ENCODE measurements at regions not wholly inside any gene's neighbourhood (a gene's known extent, or its start where the extent isn't known, plus 50 kb on each side); places are given as distances from the start of the nearest gene placed in this dataset.

DNA sequence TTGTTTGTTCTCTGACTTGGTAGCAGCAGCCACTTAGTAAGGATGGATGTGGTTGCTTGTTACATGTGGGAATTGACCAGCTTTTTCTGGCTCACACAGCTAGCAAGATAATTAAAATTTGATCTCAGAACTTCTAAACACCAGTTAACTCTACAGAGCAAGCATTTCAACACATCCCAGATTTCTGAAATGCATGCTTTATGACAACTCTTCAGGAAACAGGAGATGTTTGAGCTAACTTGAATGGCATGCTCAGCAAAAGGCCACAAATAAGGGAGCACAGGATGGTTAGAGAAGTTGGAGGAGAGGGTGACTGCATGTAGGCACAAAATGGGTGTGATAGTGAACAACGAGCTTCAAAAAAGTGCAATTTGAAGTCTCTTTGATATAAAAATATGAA is 167.1 kb upstream of the SPRY2 start:
- 75 to 90% methylated on average over 1 of the region's 1 CpG for WGBS, 2 donors
- Histone ChIP-seq H3K36me3 (no peaks in the 10 kb centered on the region), H3K4me1 (no peaks in the 10 kb centered on the region), H3K4me3 (no peak overlapping the region), H3K27me3 (no peaks in the 10 kb centered on the region), H3K27ac (no peak overlapping the region), H3K9me3 (no peaks in the 10 kb centered on the region)
- DNase-seq (no peak), ATAC-seq (no peak), FAIRE-seq (no peak)
- no peak for TF ChIP-seq CTCF (IDR thresholded peaks at IDR 0.05)
- intact Hi-C loops (cut with DNase I): no loop called here

DNA sequence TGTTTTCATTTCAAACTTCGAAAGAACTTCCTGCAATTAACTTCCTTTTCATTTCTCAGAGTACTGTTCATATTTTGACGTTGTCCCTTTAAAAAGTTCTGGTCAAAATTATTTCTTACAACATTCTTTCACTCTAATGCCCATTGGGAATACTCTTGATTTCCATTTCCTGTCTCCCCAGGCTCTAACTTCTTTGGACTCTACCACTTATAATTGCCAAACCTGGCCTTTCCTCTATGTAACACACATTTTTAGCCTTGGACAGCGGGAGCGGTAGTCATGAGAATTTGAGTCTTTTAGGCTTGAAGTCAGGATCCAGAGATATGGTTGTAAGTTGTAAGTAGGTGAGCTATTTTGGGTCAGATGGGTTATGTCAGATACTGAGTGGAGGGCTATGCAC is 163.5 kb upstream of the SPRY2 start:
- H3K27ac ChIP-seq: no peak overlapping the region
- FAIRE-seq: no peak
- H3K27me3 ChIP-seq: no peaks in the 10 kb centered on the region
- ATAC-seq: no peak
- 67 to 70% methylated on average over 4 of the region's 4 CpGs for whole genome bisulfite sequencing, 2 donors
- no peak for DNase-seq
- no peaks in the 10 kb centered on the region for H3K9me3 ChIP-seq
- intact Hi-C loops (cut with DNase I): no loop called here
- H3K4me3 ChIP-seq: no peak overlapping the region
- H3K4me1 ChIP-seq: no peaks in the 10 kb centered on the region
- no peaks in the 10 kb centered on the region for H3K36me3 ChIP-seq
- no peak for TF ChIP-seq CTCF (IDR thresholded peaks at IDR 0.05)

DNA sequence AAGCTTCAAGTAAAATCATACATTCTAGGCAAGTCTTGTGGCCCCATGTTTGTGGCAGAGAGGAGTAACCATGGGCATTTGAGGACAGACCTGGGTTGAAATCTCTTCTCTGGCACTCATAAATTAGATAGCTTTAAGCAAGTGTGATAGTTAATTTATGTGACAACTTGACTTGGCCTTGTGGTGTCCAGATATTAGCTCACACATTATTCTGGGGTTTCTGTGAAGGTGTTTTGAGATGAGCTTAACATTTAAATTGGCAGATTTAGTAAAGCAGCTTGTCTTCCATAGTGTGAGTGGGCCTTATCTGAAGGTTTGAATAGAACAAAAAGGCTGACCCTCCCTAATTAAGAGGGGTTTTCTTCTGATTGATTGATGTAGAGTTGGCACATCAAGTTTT is 161.4 kb upstream of the SPRY2 start:
- no peaks in the 10 kb centered on the region for H3K27me3 ChIP-seq
- FAIRE-seq (no peak), ATAC-seq (no peak), DNase-seq (no peak)
- peaks cover 0 to 1% (median 0%) of the 10 kb centered on the region in 3 donors for H3K4me1 ChIP-seq
- no peaks in the 10 kb centered on the region for H3K9me3 ChIP-seq
- TF ChIP-seq CTCF (IDR thresholded peaks at IDR 0.05): no peak
- no peaks in the 10 kb centered on the region for H3K36me3 ChIP-seq
- no peak overlapping the region for H3K27ac ChIP-seq
- no peak overlapping the region for H3K4me3 ChIP-seq
- intact Hi-C loops (cut with DNase I): no loop called here

GRCh38 chr13:80501556-80501955 is 160.6 kb upstream of the SPRY2 start:
- Histone ChIP-seq H3K4me3 (no peak overlapping the region), H3K9me3 (no peaks in the 10 kb centered on the region), H3K27ac (no peak overlapping the region), H3K36me3 (no peaks in the 10 kb centered on the region), H3K4me1 (peaks cover 0 to 3% (median 0%) of the 10 kb centered on the region in 3 donors), H3K27me3 (no peaks in the 10 kb centered on the region)
- no peak for FAIRE-seq
- DNase-seq: no peak
- no peak for ATAC-seq
- intact Hi-C loops (cut with DNase I): no loop called here
- TF ChIP-seq CTCF (IDR thresholded peaks at IDR 0.05): no peak
- whole genome bisulfite sequencing, 2 donors: 88 to 97% methylated on average over 3 of the region's 3 CpGs

DNA sequence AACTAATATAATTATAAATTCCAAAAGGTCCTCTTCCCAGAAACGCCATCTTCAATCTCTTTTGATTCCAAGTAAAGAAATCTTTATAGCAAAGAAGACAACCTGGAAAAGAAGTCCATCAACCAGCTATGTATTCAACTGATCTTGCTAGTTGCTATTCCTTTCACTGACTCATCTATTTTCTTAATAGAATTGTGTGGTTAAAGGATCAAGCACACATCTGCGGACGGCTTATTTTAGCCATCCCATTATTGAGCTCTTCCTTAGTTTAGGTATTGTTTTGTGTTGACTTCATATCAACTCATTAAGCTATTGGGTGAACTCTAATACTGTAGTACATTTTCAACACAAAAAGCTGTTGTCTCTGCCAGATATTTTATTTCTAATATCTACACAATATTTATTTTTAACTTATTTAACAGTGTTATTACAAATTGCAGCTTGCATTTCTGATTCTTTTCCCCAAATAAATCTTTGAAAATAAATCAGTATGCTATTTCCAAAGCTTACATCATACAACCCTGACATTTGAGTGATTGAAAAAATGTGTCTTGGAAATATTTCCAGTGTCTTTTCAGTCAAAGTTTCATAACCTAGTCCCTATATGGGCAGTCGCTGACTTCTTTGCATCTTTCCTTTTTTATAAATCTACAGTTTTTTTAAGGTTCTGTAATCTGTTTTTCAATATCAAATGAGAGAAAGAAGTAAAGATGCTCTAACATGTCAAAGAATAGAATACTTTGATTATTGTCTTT is 158.8 kb upstream of the SPRY2 start:
- Histone ChIP-seq H3K27me3 (no peaks in the 10 kb centered on the region), H3K36me3 (no peaks in the 10 kb centered on the region), H3K9me3 (no peaks in the 10 kb centered on the region), H3K4me1 (peaks cover 0 to 3% (median 0%) of the 10 kb centered on the region in 3 donors), H3K27ac (no peak overlapping the region), H3K4me3 (no peak overlapping the region)
- ATAC-seq (no peak), DNase-seq (no peak), FAIRE-seq (no peak)
- intact Hi-C loops (cut with DNase I): no loop called here
- TF ChIP-seq CTCF (IDR thresholded peaks at IDR 0.05): no peak
- 88 to 98% methylated on average over 4 of the region's 4 CpGs for WGBS, 2 donors

All from pancreas (tissue), 10 donors.